ENCODE measurements at regions not wholly inside any gene's neighbourhood (a gene's known extent, or its start where the extent isn't known, plus 50 kb on each side); places are given as distances from the start of the nearest gene placed in this dataset.

DNA sequence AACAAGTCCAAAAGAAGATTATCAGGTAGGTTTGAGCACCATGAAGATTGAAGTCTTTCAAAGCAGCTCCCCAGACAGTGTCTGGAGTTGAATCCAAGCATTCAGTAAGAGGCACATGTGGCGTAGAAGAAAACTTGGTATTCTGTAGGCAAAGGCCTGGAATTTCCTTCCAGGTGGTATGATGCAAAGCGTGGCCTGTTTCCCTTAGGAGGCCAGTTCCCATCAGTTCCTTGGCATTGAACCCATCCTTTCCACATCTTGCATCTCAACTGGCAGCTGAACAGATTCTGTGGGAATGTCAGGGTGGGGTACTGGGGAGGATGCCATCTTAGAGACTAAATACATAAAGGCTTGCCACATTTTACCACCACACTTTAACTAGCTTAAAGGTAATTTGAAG is 516.0 kb downstream of the BTBD3 start:
- no peak for DNase-seq
- ATAC-seq, result no peak
- H3K4me3 Mint-ChIP-seq, result no peak overlapping the region
- peaks cover 12% of the 10 kb centered on the region for H3K9me3 Mint-ChIP-seq (ENCODE audit: insufficient read depth)
- H3K27ac Mint-ChIP-seq, result no peak overlapping the region
- no peaks in the 10 kb centered on the region for H3K27me3 Mint-ChIP-seq (ENCODE audit: low read depth)
- H3K36me3 Mint-ChIP-seq (ENCODE audit: low read depth), result no peaks in the 10 kb centered on the region
- H3K4me1 Mint-ChIP-seq (ENCODE audit: low read depth), result no peaks in the 10 kb centered on the region
- CTCF ChIA-PET, result no interaction called here
- POLR2A ChIA-PET, result no interaction called here

GRCh38 chr20:12434672-12435071 is 517.0 kb downstream of the BTBD3 start:
- DNase-seq (no peak), ATAC-seq (no peak)
- Mint-ChIP-seq H3K36me3 (ENCODE audit: low read depth) (no peaks in the 10 kb centered on the region), H3K4me1 (ENCODE audit: low read depth) (no peaks in the 10 kb centered on the region), H3K9me3 (ENCODE audit: insufficient read depth) (peaks cover 12% of the 10 kb centered on the region), H3K27me3 (ENCODE audit: low read depth) (no peaks in the 10 kb centered on the region), H3K4me3 (no peak overlapping the region), H3K27ac (no peak overlapping the region)
- CTCF ChIA-PET, result no interaction called here
- POLR2A ChIA-PET, result no interaction called here

GRCh38 chr20:12435268-12435667 is 517.6 kb downstream of the BTBD3 start:
- H3K27me3 Mint-ChIP-seq (ENCODE audit: low read depth), result no peaks in the 10 kb centered on the region
- no peaks in the 10 kb centered on the region for H3K4me1 Mint-ChIP-seq (ENCODE audit: low read depth)
- H3K4me3 Mint-ChIP-seq, result no peak overlapping the region
- no peaks in the 10 kb centered on the region for H3K36me3 Mint-ChIP-seq (ENCODE audit: low read depth)
- DNase-seq (no peak), ATAC-seq (no peak)
- POLR2A ChIA-PET, result no interaction called here
- peaks cover 12% of the 10 kb centered on the region for H3K9me3 Mint-ChIP-seq (ENCODE audit: insufficient read depth)
- H3K27ac Mint-ChIP-seq, result no peak overlapping the region
- CTCF ChIA-PET, result no interaction called here

- CTCF ChIA-PET, result no interaction called here
- DNase-seq (no peak), ATAC-seq (no peak)
- no peak overlapping the region for H3K27ac Mint-ChIP-seq
- no peaks in the 10 kb centered on the region for H3K27me3 Mint-ChIP-seq (ENCODE audit: low read depth)
- no peak overlapping the region for H3K4me3 Mint-ChIP-seq
- no peaks in the 10 kb centered on the region for H3K36me3 Mint-ChIP-seq (ENCODE audit: low read depth)
- no peaks in the 10 kb centered on the region for H3K4me1 Mint-ChIP-seq (ENCODE audit: low read depth)
- no peaks in the 10 kb centered on the region for H3K9me3 Mint-ChIP-seq (ENCODE audit: insufficient read depth)
- POLR2A ChIA-PET, result no interaction called here
Observed at GRCh38 chr20:12453711-12454110, 536.0 kb downstream of the BTBD3 start.

DNA sequence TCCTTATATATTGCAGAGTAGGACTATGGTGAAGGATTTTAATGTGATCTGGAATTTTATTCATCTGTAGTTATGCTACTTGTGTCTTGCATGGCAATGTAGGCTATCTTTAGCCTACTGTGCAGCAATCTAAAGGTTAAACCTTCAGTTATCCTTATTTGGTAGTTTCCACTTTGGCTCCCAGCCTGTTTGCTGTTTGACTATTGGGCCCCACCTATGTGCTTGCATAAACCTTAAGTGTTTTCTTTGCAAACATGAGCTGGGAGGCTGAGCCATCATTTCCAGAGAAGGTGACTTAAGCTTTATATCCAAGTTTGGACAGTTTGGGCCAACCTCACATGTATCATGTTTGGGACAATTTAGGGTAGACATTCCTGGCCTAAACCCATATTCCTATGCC is 537.5 kb downstream of the BTBD3 start:
- H3K4me1 Mint-ChIP-seq (ENCODE audit: low read depth), result no peaks in the 10 kb centered on the region
- no peak overlapping the region for H3K27ac Mint-ChIP-seq
- ATAC-seq, result no peak
- H3K9me3 Mint-ChIP-seq (ENCODE audit: insufficient read depth), result no peaks in the 10 kb centered on the region
- POLR2A ChIA-PET, result no interaction called here
- CTCF ChIA-PET, result no interaction called here
- H3K36me3 Mint-ChIP-seq (ENCODE audit: low read depth), result no peaks in the 10 kb centered on the region
- H3K27me3 Mint-ChIP-seq (ENCODE audit: low read depth), result no peaks in the 10 kb centered on the region
- no peak for DNase-seq
- no peak overlapping the region for H3K4me3 Mint-ChIP-seq

DNA sequence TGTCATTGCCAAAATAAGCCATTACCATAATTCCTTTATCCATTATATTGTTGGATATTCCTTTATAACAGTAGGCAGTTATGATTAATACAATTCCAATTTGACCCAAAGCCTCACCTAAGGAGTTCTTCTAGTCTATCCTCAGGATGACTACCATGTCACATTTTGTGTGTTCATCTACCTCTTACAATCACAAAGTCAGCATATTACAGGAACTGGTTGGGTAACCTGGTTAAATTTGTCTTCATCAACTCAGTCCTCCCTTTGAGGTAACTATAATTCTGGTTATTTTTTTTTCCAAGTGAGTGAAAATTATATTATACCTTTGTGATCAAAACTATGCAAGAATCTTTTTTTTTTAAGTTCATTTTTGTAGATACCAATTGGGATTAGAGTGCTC is 540.5 kb downstream of the BTBD3 start:
- ATAC-seq (no peak), DNase-seq (no peak)
- no peak overlapping the region for H3K27ac Mint-ChIP-seq
- no peak overlapping the region for H3K4me3 Mint-ChIP-seq
- no peaks in the 10 kb centered on the region for H3K4me1 Mint-ChIP-seq (ENCODE audit: low read depth)
- no peaks in the 10 kb centered on the region for H3K9me3 Mint-ChIP-seq (ENCODE audit: insufficient read depth)
- no peaks in the 10 kb centered on the region for H3K27me3 Mint-ChIP-seq (ENCODE audit: low read depth)
- CTCF ChIA-PET, result no interaction called here
- POLR2A ChIA-PET, result no interaction called here
- no peaks in the 10 kb centered on the region for H3K36me3 Mint-ChIP-seq (ENCODE audit: low read depth)

- DNase-seq (no peak), ATAC-seq (no peak)
- Mint-ChIP-seq H3K27me3 (ENCODE audit: low read depth) (no peaks in the 10 kb centered on the region), H3K36me3 (ENCODE audit: low read depth) (no peaks in the 10 kb centered on the region), H3K4me1 (ENCODE audit: low read depth) (no peaks in the 10 kb centered on the region), H3K27ac (no peak overlapping the region), H3K9me3 (ENCODE audit: insufficient read depth) (peaks cover 7% of the 10 kb centered on the region), H3K4me3 (no peak overlapping the region)
- ChIA-PET CTCF (no interaction called here), POLR2A (no interaction called here)
Observed at GRCh38 chr20:12464036-12464435, 544.7 kb upstream of the SPTLC3 start.

DNA sequence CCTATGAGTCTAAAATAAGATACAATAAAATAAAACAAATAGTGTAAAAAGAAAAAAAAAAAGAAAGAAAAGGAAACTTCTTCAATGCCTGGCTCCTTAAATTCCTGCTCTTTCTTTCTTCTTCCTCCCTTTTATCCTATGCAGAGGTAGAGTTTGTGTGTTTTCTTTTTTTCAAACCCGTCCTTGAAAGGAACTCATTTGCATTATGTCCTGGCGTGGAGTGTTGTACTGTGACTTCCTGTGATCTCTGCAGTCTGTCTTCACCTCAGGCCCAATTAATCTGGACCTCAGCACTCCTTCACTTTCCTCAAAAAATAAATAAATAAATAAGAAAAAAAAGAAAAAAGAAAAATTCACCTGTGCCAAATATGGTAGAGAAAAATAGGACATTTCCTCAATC is 541.9 kb upstream of the SPTLC3 start:
- H3K27ac Mint-ChIP-seq, result no peak overlapping the region
- H3K9me3 Mint-ChIP-seq (ENCODE audit: insufficient read depth), result peaks cover 7% of the 10 kb centered on the region
- H3K4me3 Mint-ChIP-seq, result no peak overlapping the region
- DNase-seq, result no peak
- POLR2A ChIA-PET, result no interaction called here
- no peaks in the 10 kb centered on the region for H3K4me1 Mint-ChIP-seq (ENCODE audit: low read depth)
- CTCF ChIA-PET, result no interaction called here
- ATAC-seq, result no peak
- no peaks in the 10 kb centered on the region for H3K36me3 Mint-ChIP-seq (ENCODE audit: low read depth)
- H3K27me3 Mint-ChIP-seq (ENCODE audit: low read depth), result no peaks in the 10 kb centered on the region

GRCh38 chr20:12467758-12468157 is 541.0 kb upstream of the SPTLC3 start:
- H3K36me3 Mint-ChIP-seq (ENCODE audit: low read depth), result no peaks in the 10 kb centered on the region
- no peaks in the 10 kb centered on the region for H3K4me1 Mint-ChIP-seq (ENCODE audit: low read depth)
- peaks cover 7% of the 10 kb centered on the region for H3K9me3 Mint-ChIP-seq (ENCODE audit: insufficient read depth)
- POLR2A ChIA-PET, result no interaction called here
- no peak for ATAC-seq
- no peaks in the 10 kb centered on the region for H3K27me3 Mint-ChIP-seq (ENCODE audit: low read depth)
- DNase-seq, result no peak
- no peak overlapping the region for H3K4me3 Mint-ChIP-seq
- H3K27ac Mint-ChIP-seq, result no peak overlapping the region
- CTCF ChIA-PET, result no interaction called here

- ChIA-PET CTCF (no interaction called here), POLR2A (no interaction called here)
- Mint-ChIP-seq H3K27ac (no peak overlapping the region), H3K36me3 (ENCODE audit: low read depth) (no peaks in the 10 kb centered on the region), H3K4me1 (ENCODE audit: low read depth) (no peaks in the 10 kb centered on the region), H3K4me3 (no peak overlapping the region), H3K27me3 (ENCODE audit: low read depth) (no peaks in the 10 kb centered on the region), H3K9me3 (ENCODE audit: insufficient read depth) (no peaks in the 10 kb centered on the region)
- DNase-seq (no peak), ATAC-seq (no peak)
Observed at GRCh38 chr20:12482661-12483060, 526.1 kb upstream of the SPTLC3 start.

GRCh38 chr20:12502443-12502842 is 506.3 kb upstream of the SPTLC3 start:
- Mint-ChIP-seq H3K27me3 (ENCODE audit: low read depth) (no peaks in the 10 kb centered on the region), H3K4me1 (ENCODE audit: low read depth) (no peaks in the 10 kb centered on the region), H3K9me3 (ENCODE audit: insufficient read depth) (peaks cover 16% of the 10 kb centered on the region), H3K27ac (no peak overlapping the region), H3K36me3 (ENCODE audit: low read depth) (no peaks in the 10 kb centered on the region), H3K4me3 (no peak overlapping the region)
- ATAC-seq (no peak), DNase-seq (no peak)
- POLR2A ChIA-PET, result no interaction called here
- CTCF ChIA-PET, result no interaction called here

- H3K9me3 Mint-ChIP-seq (ENCODE audit: insufficient read depth), result peaks cover 14% of the 10 kb centered on the region
- DNase-seq, result no peak
- H3K27ac Mint-ChIP-seq, result no peak overlapping the region
- POLR2A ChIA-PET, result no interaction called here
- no peak overlapping the region for H3K4me3 Mint-ChIP-seq
- ATAC-seq, result no peak
- CTCF ChIA-PET, result no interaction called here
- H3K36me3 Mint-ChIP-seq (ENCODE audit: low read depth), result no peaks in the 10 kb centered on the region
- no peaks in the 10 kb centered on the region for H3K4me1 Mint-ChIP-seq (ENCODE audit: low read depth)
- no peaks in the 10 kb centered on the region for H3K27me3 Mint-ChIP-seq (ENCODE audit: low read depth)
Observed at GRCh38 chr20:12504779-12505178, 504.0 kb upstream of the SPTLC3 start.

GRCh38 chr20:12511499-12511898 is 497.3 kb upstream of the SPTLC3 start:
- ATAC-seq, result no peak
- Mint-ChIP-seq H3K9me3 (ENCODE audit: insufficient read depth) (peaks cover 19% of the 10 kb centered on the region), H3K4me3 (no peak overlapping the region), H3K36me3 (ENCODE audit: low read depth) (no peaks in the 10 kb centered on the region), H3K27ac (no peak overlapping the region), H3K4me1 (ENCODE audit: low read depth) (no peaks in the 10 kb centered on the region), H3K27me3 (ENCODE audit: low read depth) (no peaks in the 10 kb centered on the region)
- no peak for DNase-seq
- ChIA-PET CTCF (no interaction called here), POLR2A (no interaction called here)

- no peak overlapping the region for H3K27ac Mint-ChIP-seq
- peaks cover 17% of the 10 kb centered on the region for H3K9me3 Mint-ChIP-seq (ENCODE audit: insufficient read depth)
- DNase-seq (no peak), ATAC-seq (no peak)
- no peaks in the 10 kb centered on the region for H3K36me3 Mint-ChIP-seq (ENCODE audit: low read depth)
- H3K4me1 Mint-ChIP-seq (ENCODE audit: low read depth), result no peaks in the 10 kb centered on the region
- H3K27me3 Mint-ChIP-seq (ENCODE audit: low read depth), result no peaks in the 10 kb centered on the region
- POLR2A ChIA-PET, result no interaction called here
- CTCF ChIA-PET, result no interaction called here
- H3K4me3 Mint-ChIP-seq, result no peak overlapping the region
Observed at GRCh38 chr20:12512755-12513154, 496.0 kb upstream of the SPTLC3 start.
